ENCODE measurements at regions not wholly inside any gene's neighbourhood (a gene's known extent, or its start where the extent isn't known, plus 50 kb on each side); places are given as distances from the start of the nearest gene placed in this dataset.
"Not testable (repeated sequence)": the region's sequence is repeated elsewhere in the genome, so short reads cannot be mapped to it uniquely, and the experiment has no call there.

DNA sequence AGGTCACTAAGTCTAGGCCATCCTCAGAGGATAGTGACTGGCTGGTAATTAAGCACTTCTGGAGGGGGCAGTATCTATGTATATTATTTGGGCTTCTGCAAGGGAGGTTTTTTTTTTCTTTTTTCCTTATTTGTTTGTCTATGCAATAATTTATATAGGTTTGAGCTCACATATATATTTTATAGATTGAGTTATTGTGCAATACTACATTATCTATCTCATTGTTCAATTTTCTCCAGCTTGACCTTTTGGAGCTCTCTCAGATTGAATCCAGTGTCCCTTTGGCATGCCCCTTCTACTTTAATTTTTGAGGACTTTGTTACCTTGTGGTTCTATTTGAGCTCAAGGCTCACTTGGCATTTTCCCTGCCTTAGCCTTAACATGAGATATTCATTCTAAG, 852.1 kb downstream of the KCNT2 start:
- no peak for DNase-seq (ENCODE audit: low spot score)

DNA sequence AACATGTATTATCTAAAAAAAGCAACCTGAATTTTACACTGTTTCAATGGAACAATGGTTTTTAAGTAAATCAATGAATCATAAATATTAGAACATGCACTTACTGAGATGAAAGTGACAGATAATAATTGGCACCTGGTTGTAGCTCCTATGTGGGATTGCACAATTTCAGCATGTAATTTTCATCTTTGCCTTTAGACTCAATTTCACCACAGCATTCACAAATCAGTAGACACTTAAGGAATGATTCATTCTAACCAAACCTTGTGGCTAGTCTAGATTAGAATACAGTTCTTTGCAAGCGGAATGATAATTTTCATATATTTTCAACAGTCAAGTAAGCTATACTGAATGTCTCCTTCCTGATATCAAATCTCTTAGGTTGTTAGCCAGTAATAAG, 853.4 kb downstream of the KCNT2 start:
- DNase-seq (ENCODE audit: low spot score): no peak

DNA sequence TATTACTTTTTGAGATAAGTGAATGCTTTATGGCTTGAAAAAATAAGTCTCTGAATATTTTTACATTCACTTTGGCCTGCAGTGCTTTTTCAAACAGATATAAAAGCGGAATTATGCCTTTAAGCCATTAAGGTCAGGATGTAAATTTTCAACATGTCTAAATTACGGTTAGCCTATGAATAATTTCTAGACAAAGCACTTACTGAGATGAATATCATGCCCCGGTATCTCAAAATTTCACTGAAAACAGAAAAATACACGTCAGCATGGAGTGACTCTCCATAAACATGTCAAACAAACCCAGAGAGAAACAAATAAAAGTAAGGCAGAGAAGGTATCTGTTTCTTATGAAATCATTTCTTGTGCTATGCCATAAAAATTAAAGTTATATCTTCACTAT, 853.9 kb downstream of the KCNT2 start:
- no peak for DNase-seq (ENCODE audit: low spot score)

DNA sequence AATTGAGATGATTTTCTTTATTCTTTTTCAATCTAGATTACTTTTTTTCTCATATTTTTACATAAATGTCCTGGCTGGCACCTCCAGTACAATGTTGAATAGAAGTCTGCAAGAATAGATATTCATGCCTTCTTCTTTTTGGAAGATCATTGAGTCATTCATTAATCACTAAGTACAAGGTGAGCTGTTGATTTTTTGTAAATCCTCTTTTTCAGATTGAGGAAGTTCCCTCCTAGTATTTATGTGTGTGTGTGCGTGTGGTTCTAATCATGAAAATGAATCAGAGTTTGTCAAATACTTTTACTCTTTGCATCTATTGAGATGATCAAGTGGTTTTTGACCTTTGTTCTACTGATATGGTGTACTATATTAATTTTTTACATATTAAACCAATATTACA, 859.3 kb downstream of the KCNT2 start:
- no peak for DNase-seq (ENCODE audit: low spot score)

DNA sequence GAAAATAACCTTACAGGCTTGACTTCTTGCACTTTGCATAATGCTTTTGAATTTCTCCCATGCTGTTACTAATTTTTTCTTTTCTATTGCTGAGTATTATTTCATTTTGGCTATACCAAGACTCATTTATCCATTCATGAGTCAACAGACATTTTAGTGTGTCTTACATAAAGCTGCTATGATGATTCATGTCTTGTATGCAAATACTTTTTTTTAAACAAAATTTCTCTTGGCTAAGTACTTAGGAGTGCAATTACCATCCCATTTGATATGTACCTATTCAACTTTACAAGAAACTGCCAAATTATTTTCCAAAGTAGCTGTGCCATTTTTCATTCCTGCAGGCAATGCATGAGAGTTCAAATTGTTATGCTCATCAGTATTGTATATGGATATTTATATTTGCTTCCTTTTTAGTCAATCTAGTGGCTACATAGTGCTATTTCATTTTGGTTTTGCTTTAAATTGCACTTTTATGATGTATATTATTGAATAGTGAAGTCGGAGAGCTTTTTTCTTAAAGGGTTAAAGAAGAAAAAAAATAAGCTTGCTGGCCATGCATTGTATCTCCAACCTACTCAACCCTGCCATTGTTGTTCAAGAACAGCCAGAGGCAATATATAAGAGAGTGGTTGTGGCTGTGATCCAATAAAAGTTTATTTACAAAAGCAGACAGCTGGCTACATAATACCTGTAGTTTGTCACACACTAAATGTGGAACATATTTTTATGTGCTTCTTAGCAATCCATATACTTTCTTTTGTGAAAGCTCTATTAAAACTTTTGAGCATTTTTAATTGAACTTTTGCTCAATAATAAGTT, 862.8 kb downstream of the KCNT2 start:
- DNase-seq (ENCODE audit: low spot score): no peak

DNA sequence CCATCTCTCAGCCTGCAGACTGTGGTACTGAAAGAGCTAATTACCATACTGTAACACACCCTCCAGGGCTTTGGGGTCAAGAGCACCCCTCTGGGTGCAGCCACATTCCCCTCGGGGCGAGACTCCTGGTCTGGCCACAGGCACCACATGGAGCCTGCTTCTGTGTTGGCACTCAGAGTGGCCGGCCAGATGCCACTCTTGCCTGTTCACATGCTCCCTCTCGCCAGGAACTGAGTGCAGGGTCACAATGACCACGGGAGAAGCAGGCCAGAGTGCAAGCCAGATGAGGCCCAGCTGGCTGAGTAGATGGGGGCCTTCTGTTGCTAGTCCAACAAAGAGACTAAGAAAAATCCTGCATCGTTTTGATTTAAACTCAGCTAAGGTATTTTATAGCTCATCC, 864.0 kb downstream of the KCNT2 start:
- no peak for DNase-seq (ENCODE audit: low spot score)

DNA sequence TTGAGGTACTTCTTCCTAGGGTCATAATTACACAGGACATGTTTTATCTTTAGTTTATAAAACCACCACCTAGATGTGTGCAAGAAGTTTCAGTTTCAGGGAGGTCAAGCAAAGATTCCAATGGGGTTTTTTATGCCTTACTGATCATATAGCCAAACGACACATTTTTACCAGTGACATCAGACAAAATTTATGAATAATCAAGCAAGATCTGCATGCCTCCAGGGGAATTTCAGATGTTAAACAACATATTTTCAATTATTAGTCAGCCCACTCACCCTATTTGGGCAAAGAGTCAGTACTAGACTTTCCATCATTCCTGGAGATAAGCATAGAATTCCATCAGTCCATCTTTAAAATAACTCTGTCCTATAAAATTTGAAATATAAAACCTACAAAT, 867.4 kb downstream of the KCNT2 start:
- no peak for DNase-seq (ENCODE audit: low spot score)

DNA sequence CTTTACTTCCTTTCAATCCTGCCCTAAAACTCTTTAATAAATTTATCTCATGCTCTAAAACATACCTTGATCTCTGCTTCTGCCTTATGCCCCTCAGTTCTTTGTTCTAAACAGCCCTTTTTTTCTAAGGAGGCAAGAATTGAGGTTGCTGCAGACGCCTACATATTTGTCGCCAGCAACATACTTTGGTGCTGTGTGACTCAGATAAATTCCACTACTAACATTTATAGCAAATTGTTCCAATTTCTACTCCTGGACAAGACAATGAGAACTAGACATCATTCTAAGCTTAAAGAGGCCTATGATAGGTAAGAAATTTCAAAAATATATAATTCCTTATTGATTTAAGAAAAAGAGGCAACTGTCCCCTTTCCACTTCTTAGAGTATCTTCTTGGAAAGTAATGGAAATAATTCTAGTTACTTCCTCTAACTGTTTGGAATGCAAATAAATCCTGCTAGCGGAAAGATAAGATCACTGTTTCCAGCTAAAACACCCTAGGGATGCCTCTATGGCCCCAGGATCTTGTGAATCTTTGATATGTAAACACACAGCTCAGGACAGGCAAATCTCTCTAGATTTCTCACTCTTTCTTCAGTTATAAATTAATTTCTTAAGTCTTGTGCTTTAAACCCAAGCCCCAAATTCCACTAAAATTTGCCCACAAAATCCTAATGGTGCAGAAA, 869.1 kb downstream of the KCNT2 start:
- DNase-seq (ENCODE audit: low spot score): no peak

DNA sequence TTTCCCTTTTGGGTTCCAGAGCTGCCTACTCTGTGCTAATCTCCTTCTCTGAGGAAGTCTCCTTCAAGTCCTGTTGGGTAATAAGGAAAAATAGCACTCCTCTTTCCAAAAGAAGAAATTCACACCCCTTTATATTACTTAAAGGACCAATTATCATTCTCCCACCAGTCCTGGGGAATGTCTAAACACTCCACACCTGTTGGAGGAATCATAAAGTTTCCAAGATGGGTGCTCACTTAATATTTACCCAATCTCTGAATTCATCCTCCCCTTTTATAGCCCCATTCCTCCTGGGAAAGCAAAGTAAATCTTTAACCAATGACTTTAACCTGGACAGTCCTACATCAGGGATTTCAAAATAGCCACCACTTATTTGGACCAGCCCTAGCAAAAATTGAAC, 873.1 kb downstream of the KCNT2 start:
- no peak for DNase-seq (ENCODE audit: low spot score)

DNA sequence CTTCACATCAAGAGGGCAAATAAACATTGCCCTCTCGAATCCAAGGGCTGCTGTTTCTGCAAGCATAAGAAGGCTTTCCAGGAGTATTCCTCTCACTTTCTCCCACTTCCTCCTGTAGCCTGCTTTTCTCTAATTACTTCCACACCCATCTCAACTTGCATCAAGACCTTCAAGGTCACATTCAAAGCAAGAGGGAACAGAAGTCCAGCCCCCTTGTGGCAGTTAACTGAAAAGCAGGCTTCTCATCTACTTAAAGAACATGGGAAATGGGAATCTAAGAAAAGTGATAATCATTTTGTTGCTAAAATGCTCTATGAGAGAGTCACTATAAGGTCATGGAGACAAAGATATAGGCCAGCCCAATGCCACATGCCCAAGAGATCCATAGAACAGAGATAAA, 874.4 kb downstream of the KCNT2 start:
- DNase-seq (ENCODE audit: low spot score): no peak

DNA sequence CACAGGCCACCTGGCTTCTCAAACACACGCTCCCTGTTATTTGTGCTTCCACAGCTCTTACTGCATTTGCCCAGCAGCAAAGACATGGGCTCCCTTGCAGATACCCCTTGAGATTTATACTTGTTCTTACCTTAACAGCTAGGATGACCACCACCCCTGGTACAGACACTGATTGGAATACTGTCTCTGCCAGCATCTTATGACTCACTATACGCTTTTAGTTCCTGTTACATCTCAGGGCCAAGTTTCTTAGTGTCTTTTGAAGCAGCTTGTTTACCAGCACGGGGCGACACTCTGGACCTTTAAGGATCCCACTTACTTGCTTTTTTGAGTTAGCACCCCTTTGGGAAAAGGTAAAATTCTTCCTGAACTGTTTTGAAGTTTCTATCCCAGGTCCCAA, 874.8 kb downstream of the KCNT2 start:
- DNase-seq (ENCODE audit: low spot score): no peak

DNA sequence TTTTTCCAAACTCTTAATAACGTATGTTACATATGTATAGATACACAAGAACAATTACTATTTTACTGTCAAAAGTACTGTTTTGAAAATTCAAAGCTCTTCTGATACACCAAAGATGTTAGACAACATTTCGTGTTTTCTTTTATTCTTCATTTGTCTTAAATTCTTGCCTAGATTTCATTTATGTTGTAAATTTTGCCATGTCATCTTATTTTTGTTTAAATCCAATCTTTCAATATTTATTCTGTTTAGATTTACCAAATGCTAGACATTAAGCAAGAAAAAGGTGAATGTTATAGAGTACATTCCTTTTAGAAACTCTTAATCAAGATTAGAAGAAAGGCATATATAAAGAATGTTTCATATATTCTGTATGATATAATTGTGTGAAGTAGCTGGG, 876.9 kb downstream of the KCNT2 start:
- no peak for DNase-seq (ENCODE audit: low spot score)

DNA sequence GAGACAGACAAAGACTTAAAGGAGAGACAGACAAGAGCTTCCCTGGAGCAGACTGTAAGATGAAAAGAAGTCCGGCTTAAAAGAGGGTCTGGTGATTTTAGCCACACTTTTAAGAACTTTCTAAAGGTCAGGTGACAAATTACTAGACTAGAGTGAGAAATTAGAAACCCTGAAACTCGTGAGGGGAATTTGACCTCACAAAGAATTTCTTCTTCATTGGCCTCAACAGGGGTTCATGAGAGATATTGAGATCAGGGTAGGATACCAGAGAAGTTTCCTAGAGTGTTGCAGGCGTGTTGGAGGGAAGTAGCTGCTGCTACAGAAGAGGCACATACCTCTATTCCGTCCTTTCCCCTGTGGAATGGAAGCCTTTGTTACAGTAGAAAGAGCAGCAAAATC, 884.4 kb downstream of the KCNT2 start:
- DNase-seq (ENCODE audit: low spot score): no peak

DNA sequence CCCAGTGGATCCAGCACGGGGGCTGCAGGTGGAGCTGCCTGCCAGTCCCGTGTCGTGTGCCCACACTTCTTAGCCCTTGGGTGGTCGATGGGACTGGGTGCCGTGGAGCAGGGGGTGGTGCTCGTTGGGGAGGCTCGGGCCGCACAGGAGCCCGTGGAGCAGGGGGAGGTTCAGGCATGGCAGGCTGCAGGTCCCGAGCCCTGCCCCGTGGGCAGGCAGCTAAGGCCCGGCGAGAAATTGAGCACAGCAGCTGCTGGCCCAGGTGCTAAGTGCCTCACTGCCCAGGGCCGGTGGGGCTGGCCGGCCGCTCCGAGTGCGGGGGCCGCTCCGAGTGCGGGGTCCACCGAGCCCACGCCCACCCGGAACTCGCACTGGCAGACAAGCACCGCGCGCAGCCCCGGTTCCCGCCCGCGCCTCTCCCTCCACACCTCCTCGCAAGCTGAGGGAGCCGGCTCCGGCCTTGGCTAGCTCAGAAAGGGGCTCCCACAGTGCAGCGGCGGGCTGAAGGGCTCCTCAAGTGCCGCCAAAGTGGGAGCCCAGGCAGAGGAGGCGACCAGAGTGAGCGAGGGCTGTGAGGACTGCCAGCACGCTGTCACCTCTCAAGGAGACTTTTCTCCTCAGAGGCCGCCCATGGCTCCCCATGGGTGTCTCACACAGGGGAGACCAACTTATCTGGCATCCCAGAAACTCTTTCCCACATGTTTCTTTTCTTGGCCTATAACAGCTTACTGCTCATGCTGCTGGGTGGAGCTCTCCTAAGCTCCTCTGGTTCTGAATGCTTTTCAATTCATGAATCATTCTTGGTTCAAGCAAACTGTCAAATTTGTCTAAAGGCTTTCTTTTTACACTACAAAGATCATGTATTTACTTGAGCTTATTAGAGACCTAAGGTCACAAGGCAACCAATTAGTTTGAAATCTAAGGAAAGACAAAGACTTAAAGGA, 885.1 kb downstream of the KCNT2 start:
- DNase-seq (ENCODE audit: low spot score): not testable (repeated sequence)

DNA sequence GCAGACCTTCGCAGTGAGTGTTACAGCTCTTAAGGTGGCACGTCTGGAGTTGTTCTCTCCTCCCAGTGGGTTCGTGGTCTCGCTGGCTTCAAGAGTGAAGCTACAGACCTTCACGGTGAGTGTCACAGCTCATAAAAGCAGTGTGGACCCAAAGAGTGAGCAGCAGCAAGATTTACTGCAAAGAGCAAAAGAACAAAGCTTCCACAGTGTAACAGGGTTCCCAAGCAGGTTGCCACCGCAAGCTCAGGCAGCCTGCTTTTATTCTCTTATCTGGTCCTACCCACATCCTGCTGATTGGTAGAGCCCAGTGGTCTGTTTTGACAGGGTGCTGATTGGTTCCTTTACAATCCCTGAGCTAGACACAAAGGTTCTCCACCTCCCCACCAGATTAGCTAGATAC, 886.1 kb downstream of the KCNT2 start:
- DNase-seq (ENCODE audit: low spot score): not testable (repeated sequence)

DNA sequence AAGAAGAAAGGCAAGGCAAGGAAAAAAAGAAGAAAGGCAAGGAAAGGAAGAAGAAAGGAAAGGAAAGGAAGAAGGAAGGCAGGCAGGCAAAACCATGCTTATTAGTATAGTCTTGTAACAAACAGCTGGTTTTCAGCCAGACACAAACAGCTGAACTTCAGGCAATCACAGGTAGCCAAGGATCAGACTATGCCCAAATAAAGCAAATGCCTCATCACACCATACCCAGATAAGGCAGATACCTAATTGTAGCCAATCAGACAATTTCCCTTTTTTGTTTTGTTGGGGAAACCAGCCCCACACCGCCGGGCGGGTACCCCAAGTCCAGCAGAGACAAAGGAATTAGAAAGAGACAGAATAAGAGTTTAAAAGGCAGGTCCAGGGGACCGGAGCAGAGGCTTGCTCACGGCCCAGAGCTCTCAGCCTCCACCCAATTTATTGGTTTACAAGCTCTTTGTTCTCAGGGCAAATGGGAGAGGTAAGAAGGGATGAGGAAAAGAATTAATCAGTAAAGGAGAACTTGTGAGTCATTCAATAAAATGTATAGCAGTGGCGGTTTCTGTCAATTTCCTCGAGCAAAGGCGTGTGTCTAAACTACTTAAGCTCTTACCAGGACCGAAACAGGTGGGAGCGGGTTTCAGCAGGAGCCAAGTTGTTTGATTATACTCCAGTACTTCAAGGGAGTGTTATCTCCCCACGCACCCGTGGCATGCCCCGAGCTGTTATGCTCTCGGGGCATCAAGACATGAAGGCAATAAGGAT, 886.8 kb downstream of the KCNT2 start:
- DNase-seq (ENCODE audit: low spot score): no peak

DNA sequence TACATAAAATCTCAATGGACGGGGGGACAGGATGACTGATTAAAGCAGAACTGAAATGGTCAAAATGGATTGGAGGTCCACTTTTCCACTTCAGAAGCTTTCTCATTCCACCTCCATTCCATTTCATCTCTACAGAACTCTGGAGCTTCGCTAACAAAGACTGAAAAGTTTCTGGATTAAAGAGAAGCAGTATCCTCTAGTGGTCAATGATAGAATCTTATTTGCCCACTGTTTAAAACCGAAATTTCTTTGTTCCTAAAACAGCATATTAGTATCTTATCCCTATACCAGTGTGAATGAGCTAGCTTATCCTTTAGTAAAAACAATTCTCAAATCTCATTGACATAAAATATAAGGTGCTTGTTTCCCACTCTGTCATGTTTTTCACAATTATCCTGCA, 890.6 kb downstream of the KCNT2 start:
- no peak for DNase-seq (ENCODE audit: low spot score)

DNA sequence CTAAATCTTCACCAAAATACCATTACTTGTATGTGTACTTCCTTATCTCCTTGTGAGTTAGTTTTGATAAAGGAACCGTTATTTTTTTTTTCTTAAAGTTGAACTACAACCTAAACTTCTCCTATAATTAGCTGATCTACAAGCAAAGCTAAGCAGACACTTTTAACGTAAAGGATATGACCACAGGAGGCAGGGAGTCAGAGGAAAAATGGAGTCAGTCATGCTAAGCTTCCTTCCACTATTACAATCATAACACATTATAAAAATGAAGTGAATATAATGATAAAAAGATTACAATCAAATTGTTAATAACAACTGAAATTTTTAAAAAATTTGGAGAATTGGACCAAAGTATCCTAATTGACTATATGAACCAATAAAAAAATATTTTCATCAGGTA, 892.6 kb downstream of the KCNT2 start:
- DNase-seq (ENCODE audit: low spot score): no peak

DNA sequence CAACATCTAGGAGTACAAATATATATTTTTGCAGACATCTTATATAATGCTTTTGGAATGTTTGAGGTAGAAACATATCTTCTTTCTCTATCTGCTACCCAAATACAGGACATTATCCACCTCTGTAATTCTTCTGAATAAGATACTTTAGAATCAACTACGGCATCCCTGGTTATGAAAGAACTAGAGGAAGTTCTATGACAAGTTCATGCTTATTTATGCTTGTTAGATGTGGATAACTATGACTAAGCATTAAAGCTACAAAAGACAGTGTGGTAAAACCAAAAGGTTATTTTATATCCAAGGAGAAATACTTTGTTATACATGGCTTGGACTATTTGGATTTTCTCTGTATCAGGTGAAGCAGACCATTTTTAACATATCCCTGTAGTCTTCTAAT, 894.0 kb downstream of the KCNT2 start:
- no peak for DNase-seq (ENCODE audit: low spot score)

DNA sequence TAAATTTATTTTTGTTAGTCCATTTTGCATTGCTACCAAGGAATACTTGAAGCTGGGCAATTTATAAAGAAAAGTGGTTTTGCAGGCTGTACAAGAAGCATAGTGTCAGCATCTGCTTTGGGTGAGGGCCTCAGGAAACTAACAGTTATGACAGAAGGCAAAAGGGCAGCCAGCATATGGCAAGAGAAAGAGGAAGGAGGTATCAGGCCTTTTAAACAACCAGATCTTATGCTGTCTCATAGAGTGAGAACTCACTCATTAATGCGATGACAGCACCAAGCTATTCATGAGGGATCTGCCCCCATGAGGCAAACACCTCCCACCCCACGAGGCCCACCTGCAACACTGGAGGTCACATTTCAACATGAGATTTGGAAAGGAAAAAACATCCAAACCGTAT, 898.4 kb downstream of the KCNT2 start:
- DNase-seq (ENCODE audit: low spot score): no peak

DNA sequence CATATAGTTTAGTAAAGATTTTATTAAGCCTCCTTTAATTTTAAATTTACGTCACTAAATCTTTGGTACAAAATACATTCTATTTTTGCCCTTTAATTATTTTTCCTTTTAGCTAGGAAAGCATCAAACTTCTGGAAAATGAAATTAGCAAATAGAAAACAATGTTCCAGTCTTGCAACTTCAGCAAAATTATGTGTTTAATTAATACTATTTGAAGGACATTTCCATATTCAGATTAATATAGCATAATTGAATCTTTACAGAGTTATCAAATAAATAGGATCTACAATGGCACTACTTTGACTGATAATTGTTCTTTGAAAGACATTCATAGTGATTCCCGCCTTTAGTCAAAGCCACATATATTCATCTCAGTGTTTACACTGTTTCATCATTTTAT, 904.2 kb downstream of the KCNT2 start:
- no peak for DNase-seq (ENCODE audit: low spot score)

DNA sequence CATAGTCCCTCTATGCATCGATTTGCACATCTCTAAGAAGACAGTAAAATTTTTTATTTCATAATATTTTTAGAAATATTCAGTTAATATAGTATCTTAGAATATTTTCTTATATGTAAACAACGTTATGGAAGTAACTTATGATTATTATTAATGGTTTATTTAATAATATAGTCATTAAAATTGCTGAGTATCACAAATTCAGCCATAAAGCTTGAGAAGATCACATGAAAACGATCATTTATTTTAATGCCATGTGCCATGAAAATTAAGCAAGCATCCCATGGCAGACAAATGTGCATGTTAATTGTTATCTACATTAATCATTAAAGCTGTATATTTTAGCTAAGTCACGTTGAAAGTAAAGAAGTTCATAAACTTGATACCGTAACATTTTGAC, 907.1 kb downstream of the KCNT2 start:
- DNase-seq (ENCODE audit: low spot score): no peak

Measured in left forelimb (tissue), 1 donor.